ENCODE measurements at regions not wholly inside any gene's neighbourhood (a gene's known extent, or its start where the extent isn't known, plus 50 kb on each side); places are given as distances from the start of the nearest gene placed in this dataset.

DNA sequence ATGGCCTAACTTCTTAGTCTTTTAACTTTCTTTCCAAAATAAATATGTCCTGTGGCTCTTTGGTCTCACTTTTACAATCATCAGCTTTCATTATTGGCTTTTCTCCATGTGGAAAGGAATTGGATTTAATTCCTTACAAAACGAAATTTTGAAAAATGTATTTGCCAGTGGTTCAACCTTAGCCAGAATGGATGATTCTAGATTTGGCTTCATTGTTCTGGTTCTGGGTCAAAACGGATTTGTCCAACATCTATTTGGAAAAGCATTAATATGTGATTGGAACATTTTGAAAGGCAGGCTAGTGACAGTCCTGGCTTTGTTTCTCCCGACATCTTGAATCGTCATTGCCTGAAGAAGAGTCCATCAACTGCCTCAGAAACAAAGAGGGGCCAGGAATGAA is 59.2 kb downstream of the TENT5A start:
- Histone ChIP-seq H3K27me3 (ENCODE audit: control insufficient read depth, insufficient read depth, low read length) (no peaks in the 10 kb centered on the region), H3K4me1 (ENCODE audit: control insufficient read depth, insufficient read depth, low read length) (no peaks in the 10 kb centered on the region), H3K27ac (ENCODE audit: low read length) (no peak overlapping the region), H3K4me3 (ENCODE audit: low read depth in 2 of 2, low read length in 2 of 2) (no peak overlapping the region), H3K9me3 (ENCODE audit: control insufficient read depth, insufficient read depth, low read depth, low read length) (no peaks in the 10 kb centered on the region), H3K36me3 (ENCODE audit: control insufficient read depth, insufficient read depth, low read length) (no peaks in the 10 kb centered on the region)
- ChIA-PET POLR2A (no interaction called here), CTCF (no interaction called here)
- intact Hi-C loops (cut with micrococcal nuclease; ENCODE audit: unreplicated experiment) = no loop called here
- no peak for DNase-seq (ENCODE audit: low read depth, low spot score)
- TF ChIP-seq, protein P1, sequence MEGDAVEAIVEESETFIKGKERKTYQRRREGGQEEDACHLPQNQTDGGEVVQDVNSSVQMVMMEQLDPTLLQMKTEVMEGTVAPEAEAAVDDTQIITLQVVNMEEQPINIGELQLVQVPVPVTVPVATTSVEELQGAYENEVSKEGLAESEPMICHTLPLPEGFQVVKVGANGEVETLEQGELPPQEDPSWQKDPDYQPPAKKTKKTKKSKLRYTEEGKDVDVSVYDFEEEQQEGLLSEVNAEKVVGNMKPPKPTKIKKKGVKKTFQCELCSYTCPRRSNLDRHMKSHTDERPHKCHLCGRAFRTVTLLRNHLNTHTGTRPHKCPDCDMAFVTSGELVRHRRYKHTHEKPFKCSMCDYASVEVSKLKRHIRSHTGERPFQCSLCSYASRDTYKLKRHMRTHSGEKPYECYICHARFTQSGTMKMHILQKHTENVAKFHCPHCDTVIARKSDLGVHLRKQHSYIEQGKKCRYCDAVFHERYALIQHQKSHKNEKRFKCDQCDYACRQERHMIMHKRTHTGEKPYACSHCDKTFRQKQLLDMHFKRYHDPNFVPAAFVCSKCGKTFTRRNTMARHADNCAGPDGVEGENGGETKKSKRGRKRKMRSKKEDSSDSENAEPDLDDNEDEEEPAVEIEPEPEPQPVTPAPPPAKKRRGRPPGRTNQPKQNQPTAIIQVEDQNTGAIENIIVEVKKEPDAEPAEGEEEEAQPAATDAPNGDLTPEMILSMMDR (IDR thresholded peaks at IDR 0.05) = no peak
- TF ChIP-seq POLR2AphosphoS5 (IDR thresholded peaks at IDR 0.05; ENCODE audit: low read depth, low read length) (no peak), TCF7L2 (IDR thresholded peaks at IDR 0.05; ENCODE audit: low read depth, low read length) (no peak), SIN3A (IDR thresholded peaks at IDR 0.05; ENCODE audit: borderline replicate concordance, insufficient read depth, low read depth, low read length) (no peak)
- TF ChIP-seq, protein P2, sequence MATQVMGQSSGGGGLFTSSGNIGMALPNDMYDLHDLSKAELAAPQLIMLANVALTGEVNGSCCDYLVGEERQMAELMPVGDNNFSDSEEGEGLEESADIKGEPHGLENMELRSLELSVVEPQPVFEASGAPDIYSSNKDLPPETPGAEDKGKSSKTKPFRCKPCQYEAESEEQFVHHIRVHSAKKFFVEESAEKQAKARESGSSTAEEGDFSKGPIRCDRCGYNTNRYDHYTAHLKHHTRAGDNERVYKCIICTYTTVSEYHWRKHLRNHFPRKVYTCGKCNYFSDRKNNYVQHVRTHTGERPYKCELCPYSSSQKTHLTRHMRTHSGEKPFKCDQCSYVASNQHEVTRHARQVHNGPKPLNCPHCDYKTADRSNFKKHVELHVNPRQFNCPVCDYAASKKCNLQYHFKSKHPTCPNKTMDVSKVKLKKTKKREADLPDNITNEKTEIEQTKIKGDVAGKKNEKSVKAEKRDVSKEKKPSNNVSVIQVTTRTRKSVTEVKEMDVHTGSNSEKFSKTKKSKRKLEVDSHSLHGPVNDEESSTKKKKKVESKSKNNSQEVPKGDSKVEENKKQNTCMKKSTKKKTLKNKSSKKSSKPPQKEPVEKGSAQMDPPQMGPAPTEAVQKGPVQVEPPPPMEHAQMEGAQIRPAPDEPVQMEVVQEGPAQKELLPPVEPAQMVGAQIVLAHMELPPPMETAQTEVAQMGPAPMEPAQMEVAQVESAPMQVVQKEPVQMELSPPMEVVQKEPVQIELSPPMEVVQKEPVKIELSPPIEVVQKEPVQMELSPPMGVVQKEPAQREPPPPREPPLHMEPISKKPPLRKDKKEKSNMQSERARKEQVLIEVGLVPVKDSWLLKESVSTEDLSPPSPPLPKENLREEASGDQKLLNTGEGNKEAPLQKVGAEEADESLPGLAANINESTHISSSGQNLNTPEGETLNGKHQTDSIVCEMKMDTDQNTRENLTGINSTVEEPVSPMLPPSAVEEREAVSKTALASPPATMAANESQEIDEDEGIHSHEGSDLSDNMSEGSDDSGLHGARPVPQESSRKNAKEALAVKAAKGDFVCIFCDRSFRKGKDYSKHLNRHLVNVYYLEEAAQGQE (IDR thresholded peaks at IDR 0.05; ENCODE audit: insufficient read depth in 1 of 2, low read depth in 2 of 2, low read length in 1 of 2) = no peak
- no TSS peak for BruUV-seq (replicated peaks)
- no peak for ATAC-seq
- in situ Hi-C loops (cut with HindIII; ENCODE audit: low pct_unique_long_range_greater_than_20kb, low sequenced_read_pairs) = no loop called here

DNA sequence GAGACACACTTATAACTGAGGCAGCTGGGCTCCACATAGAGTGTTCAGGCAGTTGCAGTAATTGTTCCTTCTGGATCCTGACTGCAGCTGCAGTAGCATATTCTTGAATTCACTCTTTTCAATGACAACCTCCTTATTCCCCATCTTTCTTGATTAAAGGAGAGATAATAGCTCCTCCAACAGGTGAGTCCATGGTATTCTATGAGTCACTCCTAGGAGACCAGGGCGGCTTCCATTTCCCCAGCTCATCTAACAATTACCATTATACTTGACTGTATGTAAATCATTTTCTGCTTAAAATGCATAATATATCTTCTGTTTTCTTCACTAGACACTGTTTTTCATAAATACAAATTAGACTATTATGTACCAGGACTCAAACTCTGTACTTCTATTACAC is 62.4 kb downstream of the TENT5A start:
- POLR2A ChIA-PET = no interaction called here
- Histone ChIP-seq H3K9me3 (ENCODE audit: control insufficient read depth, insufficient read depth, low read depth, low read length) (no peaks in the 10 kb centered on the region), H3K27ac (ENCODE audit: low read length) (no peak overlapping the region), H3K4me3 (ENCODE audit: low read depth in 2 of 2, low read length in 2 of 2) (no peak overlapping the region), H3K4me1 (ENCODE audit: control insufficient read depth, insufficient read depth, low read length) (no peaks in the 10 kb centered on the region), H3K27me3 (ENCODE audit: control insufficient read depth, insufficient read depth, low read length) (no peaks in the 10 kb centered on the region), H3K36me3 (ENCODE audit: control insufficient read depth, insufficient read depth, low read length) (no peaks in the 10 kb centered on the region)
- intact Hi-C loops (cut with micrococcal nuclease; ENCODE audit: unreplicated experiment) = no loop called here
- CTCF ChIA-PET = no interaction called here
- DNase-seq (ENCODE audit: low read depth, low spot score) (no peak), ATAC-seq (no peak)
- no TSS peak for BruUV-seq (replicated peaks)
- in situ Hi-C loops (cut with HindIII; ENCODE audit: low pct_unique_long_range_greater_than_20kb, low sequenced_read_pairs) = no loop called here
- TF ChIP-seq SIN3A (IDR thresholded peaks at IDR 0.05; ENCODE audit: borderline replicate concordance, insufficient read depth, low read depth, low read length) (no peak), POLR2AphosphoS5 (IDR thresholded peaks at IDR 0.05; ENCODE audit: low read depth, low read length) (no peak), TCF7L2 (IDR thresholded peaks at IDR 0.05; ENCODE audit: low read depth, low read length) (no peak)
- TF ChIP-seq, protein P1 (IDR thresholded peaks at IDR 0.05) = no peak
- TF ChIP-seq, protein P2 (IDR thresholded peaks at IDR 0.05; ENCODE audit: insufficient read depth in 1 of 2, low read depth in 2 of 2, low read length in 1 of 2) = no peak
